Fibroblast of lung (primary cell): ENCODE measurements at regions not wholly inside any gene's neighbourhood (a gene's known extent, or its start where the extent isn't known, plus 50 kb on each side); places are given as distances from the start of the nearest gene placed in this dataset.

ENCODE experiments used
- CTCF ChIP-seq, 2 donors: IDR thresholded peaks in 1 of 2; conservative IDR thresholded peaks in 1 of 2; 1 replicate in 1 of 2; 2 replicates in 1 of 2; pipeline ENCODE4 v1.5.1; 2011 to 2012; ENCODE audit warnings: low read length in 2 of 2, control low read depth in 1 of 2, inconsistent platforms in 1 of 2, low read depth in 1 of 2, mild to moderate bottlenecking in 1 of 2
- EZH2 ChIP-seq: IDR thresholded peaks from 2 replicates; pipeline ENCODE4 v1.5.1; 2012; ENCODE audit warnings: low read length, control low read depth, mild to moderate bottlenecking; ENCODE audit errors: missing control alignments

DNA sequence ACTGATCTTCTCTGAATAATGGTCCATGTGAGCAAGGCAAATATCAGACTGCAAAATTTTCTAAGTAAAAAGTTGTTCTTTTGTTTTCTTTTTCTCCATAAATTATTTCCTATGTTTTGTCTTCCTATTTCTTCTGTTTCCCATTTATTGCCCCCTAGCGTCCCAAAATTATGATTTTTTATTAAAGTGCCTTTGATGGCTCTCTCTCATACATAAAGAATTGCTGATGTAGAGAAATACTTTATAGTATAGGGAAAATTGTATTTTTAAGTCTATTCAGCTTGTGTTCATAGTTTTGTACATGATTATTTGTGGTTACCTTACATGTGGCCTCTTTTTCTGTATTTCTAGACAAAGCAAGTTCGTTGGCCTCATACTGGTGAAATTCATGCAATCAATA is 1031.2 kb downstream of the EFNA5 start:
- TF ChIP-seq CTCF (conservative IDR thresholded peaks at IDR 0.05 in 1 of 2, IDR thresholded peaks at IDR 0.05 in 1 of 2; ENCODE audit: low read depth in 1 of 2, low read length in 2 of 2) (no peak), EZH2 (no peak)
